ENCODE measurements at regions not wholly inside any gene's neighbourhood (a gene's known extent, or its start where the extent isn't known, plus 50 kb on each side); places are given as distances from the start of the nearest gene placed in this dataset.
A peak's percentile ranks its signal among the peaks of the same experiment; 100 is the strongest.
"Not testable (repeated sequence)": the region's sequence is repeated elsewhere in the genome, so short reads cannot be mapped to it uniquely, and the experiment has no call there.

DNA sequence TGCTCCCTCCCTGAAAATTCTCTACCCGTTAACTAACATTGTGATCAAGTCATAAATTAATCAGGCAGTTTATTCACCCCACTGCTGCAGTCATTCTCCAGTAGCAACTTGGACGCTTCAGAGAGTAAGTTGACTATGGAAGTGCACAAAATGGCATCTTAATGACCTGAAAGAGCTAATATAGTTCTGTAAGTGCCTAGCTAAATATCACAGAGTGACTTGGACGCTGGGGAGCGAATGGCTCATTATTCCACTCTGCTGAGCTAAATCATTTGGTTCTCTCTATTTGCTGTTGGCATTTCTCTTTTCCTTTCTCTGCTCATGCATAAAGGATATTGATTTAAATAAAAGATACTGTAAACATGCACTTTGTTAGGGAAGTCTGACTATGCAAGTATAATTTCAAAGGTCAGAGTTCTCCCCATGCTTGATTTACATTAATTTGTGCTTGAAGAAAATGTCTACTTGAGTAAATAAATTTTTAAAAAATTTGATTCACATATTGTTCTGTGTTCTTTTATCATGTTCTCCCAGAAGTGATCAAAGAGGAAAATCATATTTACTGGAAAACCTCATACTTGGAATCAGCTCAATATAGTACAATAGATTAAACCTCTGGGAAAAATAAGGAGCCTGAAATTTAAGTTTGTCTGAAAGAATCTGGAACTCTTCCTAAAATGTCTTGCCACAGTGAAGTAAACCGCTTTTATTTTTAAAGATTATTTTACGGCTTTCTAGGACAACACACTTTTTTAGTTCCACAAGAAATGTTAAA lies 169.5 kb upstream of the HAPLN1 start:
- no peak for DNase-seq
- Histone ChIP-seq H3K9me3 (replicated peaks) (no peaks in the 10 kb centered on the region), H3K4me1 (no peaks in the 10 kb centered on the region), H3K36me3 (no peaks in the 10 kb centered on the region), H3K27me3 (no peaks in the 10 kb centered on the region), H3K4me3 (no peak overlapping the region), H3K27ac (no peak overlapping the region)

DNA sequence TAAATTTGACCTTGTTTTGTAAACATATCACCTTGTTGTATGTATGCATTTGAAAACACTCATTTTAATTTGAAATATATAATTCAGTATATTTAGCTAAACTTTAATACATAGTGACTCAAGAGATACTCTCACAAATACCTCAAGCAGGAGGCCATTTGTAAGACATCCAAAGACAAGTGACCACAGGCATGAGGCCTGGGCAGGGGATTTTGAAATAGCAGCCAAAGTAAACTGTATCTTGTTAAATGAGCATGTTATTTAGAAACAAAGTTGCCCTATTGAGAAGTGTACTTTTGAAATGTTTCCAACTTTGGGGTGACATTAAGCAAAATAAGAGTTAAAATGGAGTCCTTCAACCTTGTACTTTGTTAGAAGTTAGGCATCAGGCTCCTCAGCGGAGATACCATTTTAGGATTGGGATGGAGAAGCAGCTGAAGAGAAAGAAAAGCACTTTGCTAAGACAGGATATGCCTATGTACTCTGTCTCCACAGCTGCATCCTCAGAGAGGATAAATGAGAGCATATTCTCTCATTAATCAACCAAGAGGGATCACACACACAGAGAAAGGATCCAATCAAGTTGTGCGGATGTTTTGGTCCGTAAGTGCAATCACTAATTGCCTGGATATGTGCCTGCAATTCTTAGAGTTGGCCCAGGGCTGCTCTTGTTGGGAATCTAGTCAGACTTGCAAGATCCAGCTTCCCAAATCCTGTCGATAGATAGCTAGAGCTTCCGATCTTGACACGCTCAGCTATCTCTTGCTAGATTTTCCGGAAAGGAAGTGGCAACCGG lies 157.5 kb upstream of the HAPLN1 start:
- Histone ChIP-seq H3K9me3 (replicated peaks) (no peaks in the 10 kb centered on the region), H3K27ac (no peak overlapping the region), H3K4me3 (no peak overlapping the region), H3K4me1 (no peaks in the 10 kb centered on the region), H3K27me3 (no peaks in the 10 kb centered on the region), H3K36me3 (no peaks in the 10 kb centered on the region)
- DNase-seq, result no peak

DNA sequence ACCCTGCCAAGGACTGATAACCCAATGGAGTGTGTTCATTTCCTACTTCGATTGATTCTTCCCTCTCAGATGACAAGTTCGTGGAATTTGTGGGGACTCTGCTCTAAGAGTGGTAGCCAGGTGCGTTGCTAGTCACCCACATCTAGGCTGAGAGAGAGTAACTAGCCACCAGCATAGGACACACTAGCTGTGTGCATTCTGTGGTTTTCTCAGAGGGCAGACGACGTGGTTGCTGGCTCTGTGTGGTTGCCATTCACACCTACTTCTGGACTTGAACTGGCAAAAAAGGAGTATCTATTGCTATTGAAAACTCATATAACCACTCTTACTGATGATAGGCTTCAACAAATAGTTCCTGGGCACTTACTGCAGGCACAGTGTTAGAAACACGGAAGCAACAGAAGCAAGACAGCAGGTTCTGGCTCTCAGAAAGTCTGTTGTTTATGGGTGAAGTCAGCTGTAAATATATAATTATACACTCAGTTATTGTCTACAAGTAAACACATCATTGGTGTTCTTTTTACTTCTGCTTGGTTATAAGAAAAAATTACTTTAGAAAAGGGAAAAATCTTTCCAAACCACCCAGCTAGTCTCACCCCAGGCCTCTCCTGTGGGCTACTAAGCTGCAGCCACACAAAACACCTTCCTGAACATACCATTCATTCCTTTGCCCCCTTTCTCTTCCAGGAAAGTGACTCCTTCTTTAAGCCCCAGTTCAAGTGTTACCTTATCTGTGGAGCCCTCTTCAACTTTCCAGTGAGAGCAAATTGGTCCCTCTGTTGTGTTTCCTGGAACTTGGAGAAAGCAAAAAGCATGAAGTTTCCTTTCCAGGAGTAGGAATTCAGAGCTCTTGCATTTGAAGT lies 151.1 kb upstream of the HAPLN1 start:
- no peaks in the 10 kb centered on the region for H3K27me3 ChIP-seq
- no peaks in the 10 kb centered on the region; the same call in 1 of the 2 replicates for H3K4me1 ChIP-seq
- no peaks in the 10 kb centered on the region for H3K9me3 ChIP-seq (replicated peaks)
- no peak for DNase-seq
- no peaks in the 10 kb centered on the region for H3K36me3 ChIP-seq
- H3K27ac ChIP-seq, result no peak overlapping the region
- no peak overlapping the region for H3K4me3 ChIP-seq

DNA sequence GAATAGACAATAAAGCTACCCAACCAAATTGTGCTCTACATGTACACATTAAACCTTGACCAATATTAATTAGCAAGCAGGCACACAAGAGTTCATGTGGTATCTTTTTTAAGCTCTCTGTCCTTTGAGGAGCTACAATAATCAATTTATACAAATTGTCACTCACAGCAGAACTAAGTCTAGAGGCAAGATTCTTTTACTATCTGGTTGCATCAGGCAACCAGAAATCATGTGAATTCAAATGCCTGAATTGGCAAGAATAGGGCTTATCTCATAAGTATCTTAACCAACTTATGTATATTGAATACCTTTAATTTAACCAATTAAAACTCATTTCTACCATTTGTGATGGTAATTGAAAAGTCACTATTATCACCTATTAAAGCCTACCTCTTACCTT lies 145.5 kb upstream of the HAPLN1 start:
- Histone ChIP-seq H3K27ac (no peak overlapping the region), H3K4me3 (no peak overlapping the region), H3K4me1 (no peaks in the 10 kb centered on the region; the same call in none of the 2 replicates), H3K27me3 (no peaks in the 10 kb centered on the region), H3K36me3 (no peaks in the 10 kb centered on the region), H3K9me3 (replicated peaks) (no peaks in the 10 kb centered on the region)
- no peak for DNase-seq

DNA sequence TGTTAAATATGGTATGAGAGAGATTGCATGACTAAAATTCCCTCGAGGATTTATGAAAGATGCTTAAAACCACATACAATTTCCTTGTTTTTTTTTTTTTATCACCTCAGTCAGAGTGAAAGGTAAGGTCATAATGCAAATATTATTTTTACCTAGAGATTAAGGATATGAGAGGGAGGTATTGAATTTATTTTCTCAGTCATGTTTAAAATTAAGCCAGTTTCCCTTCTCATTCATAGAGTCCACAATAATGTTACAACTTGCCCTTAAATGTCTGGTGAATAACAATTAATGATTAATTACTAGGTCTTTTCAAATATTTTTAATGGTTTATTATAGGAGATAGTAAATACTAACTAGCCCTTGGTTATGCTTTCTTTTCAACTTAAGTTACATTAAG lies 144.9 kb upstream of the HAPLN1 start:
- Histone ChIP-seq H3K4me3 (no peak overlapping the region), H3K27me3 (no peaks in the 10 kb centered on the region), H3K9me3 (replicated peaks) (no peaks in the 10 kb centered on the region), H3K4me1 (no peaks in the 10 kb centered on the region; the same call in none of the 2 replicates), H3K27ac (no peak overlapping the region), H3K36me3 (no peaks in the 10 kb centered on the region)
- no peak for DNase-seq

DNA sequence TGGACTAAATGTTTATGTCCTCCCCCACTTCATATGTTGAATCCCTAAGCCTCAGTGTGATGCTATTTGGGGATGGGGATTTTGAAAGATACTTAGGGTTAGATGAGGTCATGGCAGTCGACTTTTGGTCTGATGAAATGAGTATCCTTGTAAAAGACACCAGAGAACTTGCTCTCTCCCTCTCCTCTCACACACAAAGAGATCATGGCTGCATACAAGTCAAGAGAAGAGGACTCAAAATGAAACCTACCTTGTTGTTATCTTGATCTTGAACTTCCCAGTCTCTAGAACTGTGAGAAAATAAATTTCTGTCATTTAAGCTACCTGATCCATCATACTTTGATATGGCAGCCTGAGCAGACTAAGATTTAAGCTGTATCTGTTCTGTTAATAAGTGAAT lies 144.0 kb upstream of the HAPLN1 start:
- Histone ChIP-seq H3K27ac (no peak overlapping the region), H3K36me3 (no peaks in the 10 kb centered on the region), H3K4me1 (no peaks in the 10 kb centered on the region; the same call in none of the 2 replicates), H3K4me3 (no peak overlapping the region), H3K9me3 (replicated peaks) (no peaks in the 10 kb centered on the region), H3K27me3 (no peaks in the 10 kb centered on the region)
- DNase-seq, result no peak

DNA sequence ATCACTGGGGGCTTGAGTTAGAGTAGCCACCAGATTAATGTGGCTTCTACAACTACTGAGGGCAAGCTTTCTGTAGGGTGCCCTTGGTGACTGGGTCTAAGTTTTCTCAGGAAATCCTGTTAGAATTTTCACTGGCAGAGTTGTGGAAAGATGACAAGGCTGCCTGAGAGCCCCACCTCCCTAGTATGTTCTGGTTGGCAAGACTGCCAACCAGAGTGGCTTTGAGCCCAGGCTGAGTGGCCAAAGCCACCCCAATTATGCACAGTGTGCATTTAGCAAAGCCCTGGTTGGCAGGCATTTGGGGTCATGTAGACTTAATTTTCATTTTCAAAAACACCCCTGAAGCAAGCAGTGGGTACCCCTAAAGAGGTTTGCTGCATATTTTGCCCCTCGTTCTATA lies 136.7 kb upstream of the HAPLN1 start:
- peak in 1 of 2 experiments; percentile 13 for DNase-seq
- peak overlapping the region; percentile 41; the same call in 1 of the 2 replicates for H3K27ac ChIP-seq

DNA sequence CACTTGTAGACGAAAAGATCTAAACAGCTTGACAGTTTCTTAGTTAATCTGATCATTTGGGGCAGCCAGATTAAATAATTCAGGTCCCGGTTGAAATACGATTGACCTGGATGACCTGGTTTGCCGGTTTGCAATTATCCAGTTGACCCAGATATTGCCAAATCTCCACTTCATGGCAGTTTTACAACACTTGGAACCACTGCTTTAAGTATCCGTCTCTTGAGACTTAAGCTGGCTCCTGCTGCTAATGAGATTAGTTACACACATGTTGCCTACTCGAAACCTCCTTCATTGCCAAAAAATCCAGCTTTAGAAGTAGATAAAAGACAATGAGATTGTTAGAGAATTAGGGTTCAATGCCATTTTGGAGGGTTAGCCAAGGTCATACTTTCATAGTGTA lies 136.2 kb upstream of the HAPLN1 start:
- peak; percentile 32 to 62 for DNase-seq

More for the DNA sequence above, 136.7 kb upstream of the HAPLN1 start:
- H3K27me3 ChIP-seq, result no peaks in the 10 kb centered on the region
- no peaks in the 10 kb centered on the region for H3K36me3 ChIP-seq
- no peak overlapping the region for H3K4me3 ChIP-seq
- no peaks in the 10 kb centered on the region; the same call in 1 of the 2 replicates for H3K9me3 ChIP-seq (replicated peaks)
- peaks cover 13% of the 10 kb centered on the region for H3K4me1 ChIP-seq

DNA sequence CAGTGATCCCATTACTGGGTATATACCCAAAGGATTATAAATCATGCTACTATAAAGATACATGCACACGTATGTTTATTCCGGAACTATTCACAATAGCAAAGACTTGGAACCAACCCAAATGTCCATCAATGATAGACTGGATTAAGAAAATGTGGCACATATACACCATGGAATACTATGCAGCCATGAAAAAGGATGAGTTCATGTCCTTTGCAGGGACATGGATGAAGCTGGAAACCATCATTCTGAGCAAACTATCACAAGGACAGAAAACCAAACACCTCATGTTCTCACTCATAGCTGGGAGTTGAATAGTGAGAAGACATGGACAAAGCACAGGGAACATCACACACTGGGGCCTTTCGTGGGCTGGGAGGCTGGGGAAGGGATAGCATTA lies 129.8 kb upstream of the HAPLN1 start:
- not testable (repeated sequence) for H3K36me3 ChIP-seq

More for the DNA sequence above, 136.2 kb upstream of the HAPLN1 start:
- Histone ChIP-seq H3K9me3 (replicated peaks) (no peaks in the 10 kb centered on the region; the same call in 1 of the 2 replicates), H3K4me1 (peaks cover 13% of the 10 kb centered on the region), H3K4me3 (no peak overlapping the region), H3K36me3 (no peaks in the 10 kb centered on the region), H3K27ac (peak overlapping the region; percentile 41; the same call in 1 of the 2 replicates), H3K27me3 (no peaks in the 10 kb centered on the region)

DNA sequence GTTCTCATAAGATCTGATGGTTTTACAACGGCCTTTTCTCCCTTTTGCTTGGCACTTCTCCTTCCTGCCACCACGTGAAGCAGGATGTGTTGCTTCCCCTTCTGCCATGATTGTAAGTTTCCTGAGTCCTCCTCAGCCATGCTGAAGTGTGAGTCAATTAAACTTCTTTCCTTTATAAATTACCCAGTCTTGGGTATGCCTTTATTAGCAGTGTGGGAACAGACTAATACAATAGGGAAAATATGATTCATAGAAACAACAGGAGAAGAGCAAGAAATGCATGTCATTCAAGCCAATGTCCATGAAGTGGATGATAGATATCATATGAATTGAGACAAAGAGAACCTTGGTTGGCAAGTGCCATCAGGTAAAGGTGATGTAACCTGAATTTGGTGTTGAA lies 128.3 kb upstream of the HAPLN1 start:
- Histone ChIP-seq H3K27me3 (no peaks in the 10 kb centered on the region), H3K4me1 (no peaks in the 10 kb centered on the region), H3K9me3 (replicated peaks) (no peaks in the 10 kb centered on the region), H3K27ac (no peak overlapping the region), H3K4me3 (no peak overlapping the region), H3K36me3 (no peaks in the 10 kb centered on the region)
- DNase-seq, result no peak

More for the DNA sequence above, 129.8 kb upstream of the HAPLN1 start:
- not testable (repeated sequence) for H3K27ac ChIP-seq; H3K4me1 ChIP-seq; H3K4me3 ChIP-seq; H3K9me3 ChIP-seq (replicated peaks); H3K27me3 ChIP-seq; DNase-seq

DNA sequence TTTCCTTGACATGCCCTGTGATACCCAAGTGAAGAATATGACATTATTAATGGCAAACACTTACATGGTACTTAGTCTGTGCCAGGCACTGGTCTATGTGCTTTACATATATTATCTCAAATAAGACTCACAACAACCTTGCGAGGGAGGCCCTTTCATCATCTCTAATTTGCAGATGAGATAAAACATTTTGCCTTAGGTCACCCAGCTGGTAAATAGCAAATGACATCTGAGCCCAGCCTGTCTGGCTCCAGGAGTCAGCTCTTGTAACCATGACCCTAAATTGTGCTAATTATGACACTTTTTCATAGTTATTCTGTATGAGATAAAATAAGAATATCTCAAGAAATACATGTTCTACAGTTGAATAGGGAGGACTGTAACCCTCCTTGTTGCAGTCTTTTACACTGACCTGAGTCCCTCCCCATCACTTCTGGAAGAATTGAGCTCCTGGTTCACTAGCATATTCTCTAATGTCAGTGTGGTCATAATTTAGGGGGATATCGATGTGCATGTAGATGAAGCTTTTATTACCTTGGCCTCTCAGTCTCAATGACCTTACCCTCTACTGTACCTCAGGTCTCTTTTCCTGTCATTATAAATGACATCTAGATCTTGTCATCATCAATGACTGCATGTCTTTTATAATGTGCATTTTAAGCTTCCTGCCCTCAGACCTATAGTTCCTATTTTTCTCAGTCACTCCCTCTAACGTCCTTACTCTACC lies 126.1 kb upstream of the HAPLN1 start:
- H3K9me3 ChIP-seq (replicated peaks), result no peaks in the 10 kb centered on the region
- H3K4me3 ChIP-seq, result no peak overlapping the region
- H3K27me3 ChIP-seq, result no peaks in the 10 kb centered on the region
- H3K4me1 ChIP-seq, result no peaks in the 10 kb centered on the region
- H3K27ac ChIP-seq, result no peak overlapping the region
- H3K36me3 ChIP-seq, result no peaks in the 10 kb centered on the region
- DNase-seq, result no peak

DNA sequence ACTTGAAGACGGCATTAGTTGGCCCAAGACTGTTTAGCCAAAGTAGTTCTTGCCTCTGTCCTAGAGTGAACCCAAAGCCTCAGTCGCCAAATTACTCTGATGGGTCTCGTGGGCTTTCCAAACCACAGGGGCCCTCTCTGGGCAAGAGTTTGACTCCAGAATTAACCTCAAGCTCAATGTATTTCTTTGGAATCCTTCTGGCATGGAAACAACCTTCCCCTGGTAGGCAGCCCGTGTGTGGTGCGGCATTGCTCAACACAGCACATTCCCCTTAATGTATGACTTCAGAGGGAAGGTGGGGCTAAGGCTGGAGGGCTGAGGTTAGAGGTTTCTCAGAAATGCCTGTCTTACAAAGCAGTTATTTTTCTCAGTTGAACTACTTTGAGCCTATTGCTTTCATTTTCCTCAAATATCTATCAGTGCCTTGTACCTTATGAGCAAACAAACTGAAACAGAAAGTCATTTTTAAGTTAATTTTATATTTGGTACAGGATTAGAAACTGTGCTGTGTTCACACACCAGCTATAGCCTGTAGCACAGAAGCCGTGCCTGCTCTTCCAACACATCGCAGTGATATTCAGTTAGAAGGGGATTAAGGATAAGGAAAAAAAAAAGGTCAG lies 123.9 kb upstream of the HAPLN1 start:
- no peak overlapping the region for H3K27ac ChIP-seq
- no peaks in the 10 kb centered on the region for H3K36me3 ChIP-seq
- DNase-seq, result peak; percentile 3 to 20
- H3K27me3 ChIP-seq, result no peaks in the 10 kb centered on the region
- no peaks in the 10 kb centered on the region for H3K4me1 ChIP-seq
- H3K4me3 ChIP-seq, result no peak overlapping the region
- H3K9me3 ChIP-seq (replicated peaks), result no peaks in the 10 kb centered on the region

DNA sequence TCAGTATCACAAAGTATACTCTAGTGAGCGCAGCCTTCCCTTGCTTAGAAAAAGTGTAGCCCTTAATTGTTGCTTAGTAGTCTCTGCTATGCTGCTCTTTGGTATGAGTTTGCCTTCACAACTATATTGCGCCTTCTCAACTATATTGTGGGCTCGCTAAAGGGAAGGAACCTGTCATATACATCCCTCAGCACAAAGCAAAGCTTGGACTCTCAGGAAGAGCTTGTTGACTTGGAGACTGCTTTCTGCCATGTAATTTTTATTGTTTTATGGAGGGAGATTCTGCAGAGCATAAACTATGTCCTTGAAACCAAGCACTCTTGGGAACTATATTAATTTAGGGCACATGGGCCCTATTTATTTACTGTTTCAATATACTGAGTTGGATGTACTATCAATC lies 119.1 kb upstream of the HAPLN1 start:
- H3K4me3 ChIP-seq, result no peak overlapping the region
- no peaks in the 10 kb centered on the region for H3K27me3 ChIP-seq
- no peak for DNase-seq
- H3K36me3 ChIP-seq, result no peaks in the 10 kb centered on the region
- H3K9me3 ChIP-seq (replicated peaks), result no peaks in the 10 kb centered on the region
- H3K27ac ChIP-seq, result no peak overlapping the region
- no peaks in the 10 kb centered on the region for H3K4me1 ChIP-seq

DNA sequence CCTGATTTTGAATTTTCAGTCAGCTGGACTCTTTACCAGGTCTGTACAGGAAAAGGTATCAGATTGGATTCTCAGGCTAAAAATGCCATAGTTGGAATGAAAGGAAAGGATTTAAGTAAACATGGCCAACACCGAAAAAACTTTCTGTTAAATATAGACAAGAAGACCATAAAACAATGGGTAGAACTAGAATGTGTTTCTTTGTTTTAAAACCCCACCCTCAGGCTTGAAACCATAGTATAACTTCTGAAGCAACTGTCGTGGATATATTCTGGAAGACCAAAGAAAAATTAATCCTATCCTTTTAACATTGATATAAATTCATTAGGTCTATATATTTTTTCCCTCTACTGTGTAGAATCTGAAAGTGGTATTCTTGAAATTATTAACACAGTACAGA lies 118.6 kb upstream of the HAPLN1 start:
- Histone ChIP-seq H3K9me3 (replicated peaks) (no peaks in the 10 kb centered on the region), H3K4me1 (no peaks in the 10 kb centered on the region), H3K36me3 (no peaks in the 10 kb centered on the region), H3K27ac (no peak overlapping the region), H3K4me3 (no peak overlapping the region), H3K27me3 (no peaks in the 10 kb centered on the region)
- DNase-seq, result no peak
